COR-L47 (cell line): ENCODE measurements at regions not wholly inside any gene's neighbourhood (a gene's known extent, or its start where the extent isn't known, plus 50 kb on each side); places are given as distances from the start of the nearest gene placed in this dataset.
A peak's percentile ranks its signal among the peaks of the same experiment; 100 is the strongest.
"Not testable (repeated sequence)": the region's sequence is repeated elsewhere in the genome, so short reads cannot be mapped to it uniquely, and the experiment has no call there.

ENCODE experiments used
- DNase-seq: peaks from one replicate; lab custom pipeline; 2025; lab: John Stamatoyannopoulos, UW

DNA sequence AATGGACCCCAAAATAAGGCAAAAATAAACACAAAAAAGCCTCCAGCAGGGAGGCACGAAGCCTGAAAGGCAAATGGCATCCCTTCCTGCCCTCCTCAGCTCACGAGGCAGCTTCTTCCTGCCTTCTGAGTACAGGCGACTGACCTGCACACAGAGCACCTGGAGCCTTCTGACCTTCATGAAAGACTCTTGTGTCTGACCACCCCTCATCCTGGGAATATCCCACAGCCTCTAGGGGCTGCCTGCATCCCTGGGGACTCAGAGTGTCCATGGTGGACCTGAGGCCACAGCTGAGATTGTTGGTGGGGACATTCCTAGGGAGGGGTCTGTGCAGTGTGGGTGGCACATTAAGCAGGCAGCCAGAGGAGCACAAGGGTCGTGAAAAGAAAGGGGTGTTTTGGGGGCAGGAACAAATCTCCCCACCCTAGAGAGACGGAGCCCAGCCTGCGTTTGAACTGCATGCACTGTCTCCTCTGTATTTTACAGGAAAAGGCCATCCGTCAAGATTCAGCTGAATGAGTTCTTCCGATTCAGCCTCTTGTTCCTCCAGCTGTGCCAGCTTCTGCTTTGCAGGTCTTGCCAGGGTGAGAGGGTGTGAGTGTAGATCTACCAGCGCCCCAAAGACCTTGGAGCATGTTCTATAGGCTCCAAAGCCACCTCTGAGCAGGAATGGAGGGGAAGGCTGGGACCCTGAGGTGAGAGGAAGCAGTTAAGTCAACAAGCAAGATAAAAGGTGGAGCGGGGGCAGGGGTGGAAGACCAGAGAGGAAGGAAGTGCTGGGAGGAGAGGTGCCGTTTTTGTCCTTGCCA is 80.4 kb upstream of the MEF2A start:
- DNase-seq, result no peak

GRCh38 chr15:99485992-99486370 is 79.8 kb upstream of the MEF2A start:
- DNase-seq, result no peak

GRCh38 chr15:99486371-99487336 is 79.1 kb upstream of the MEF2A start:
- peak; percentile 86 for DNase-seq

GRCh38 chr15:99487337-99487730 is 78.5 kb upstream of the MEF2A start:
- no peak for DNase-seq

DNA sequence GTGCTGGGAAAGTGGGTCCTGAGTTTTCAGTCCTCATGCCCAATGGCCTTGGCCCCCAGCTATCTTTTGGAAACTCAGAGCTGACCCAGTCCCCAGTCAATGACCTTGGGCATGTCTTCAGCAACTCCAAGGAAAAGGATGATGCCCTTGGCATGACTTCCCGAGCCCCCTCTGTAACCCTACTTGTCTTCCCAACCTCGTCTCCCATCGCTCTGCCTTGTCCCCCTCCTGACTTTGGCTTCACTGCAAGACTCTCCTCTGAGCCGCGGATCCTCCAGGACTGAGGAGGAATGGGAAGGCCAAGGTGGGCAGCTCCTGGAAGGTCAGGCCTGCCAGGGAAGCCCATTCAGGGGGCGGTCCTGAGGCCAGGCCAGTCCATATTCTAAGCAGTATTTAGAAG is 73.5 kb upstream of the MEF2A start:
- DNase-seq, result no peak

GRCh38 chr15:99492716-99493115 is 73.1 kb upstream of the MEF2A start:
- no peak for DNase-seq

- DNase-seq, result no peak
Observed at GRCh38 chr15:99493461-99493860, 72.3 kb upstream of the MEF2A start.

GRCh38 chr15:99494536-99495233 is 71.1 kb upstream of the MEF2A start:
- DNase-seq, result not testable (repeated sequence)

GRCh38 chr15:99495430-99496301 is 70.1 kb upstream of the MEF2A start:
- no peak for DNase-seq

DNA sequence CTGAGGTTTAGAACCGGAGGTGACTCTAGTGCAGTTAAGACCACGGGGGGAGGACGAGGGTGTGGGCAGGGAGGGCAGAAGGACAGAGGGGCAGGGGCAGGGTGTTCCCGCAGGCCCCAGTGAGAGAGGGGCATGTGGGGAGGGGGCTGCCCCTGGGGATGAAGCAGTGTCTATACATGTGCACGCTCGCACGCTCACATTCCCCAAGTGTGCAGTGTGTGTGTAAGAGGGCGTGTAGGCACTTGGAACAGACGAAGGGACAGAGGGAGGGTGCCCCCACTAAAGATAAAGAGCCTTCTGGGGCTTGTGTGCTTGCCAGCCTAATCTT is 69.5 kb upstream of the MEF2A start:
- DNase-seq, result no peak

DNA sequence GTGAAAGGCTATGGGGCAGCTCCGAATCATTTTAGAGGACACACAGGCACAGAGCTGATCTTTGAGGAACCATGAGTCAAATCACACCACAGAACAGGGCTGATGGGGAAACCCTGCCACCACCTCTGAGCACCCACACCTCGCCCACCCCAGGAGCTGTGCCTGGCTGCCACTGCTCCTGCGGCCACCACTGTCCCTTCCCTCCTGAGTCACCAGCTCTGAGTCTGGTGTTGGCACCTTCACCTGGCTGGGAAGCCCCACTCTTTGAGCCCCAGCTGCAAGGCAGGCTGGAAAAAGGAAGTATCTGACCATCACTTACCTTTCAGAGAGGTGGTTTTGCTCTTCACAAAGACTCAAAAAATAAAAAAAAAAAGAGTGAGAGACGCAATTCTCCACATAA is 63.6 kb upstream of the MEF2A start:
- no peak for DNase-seq

DNA sequence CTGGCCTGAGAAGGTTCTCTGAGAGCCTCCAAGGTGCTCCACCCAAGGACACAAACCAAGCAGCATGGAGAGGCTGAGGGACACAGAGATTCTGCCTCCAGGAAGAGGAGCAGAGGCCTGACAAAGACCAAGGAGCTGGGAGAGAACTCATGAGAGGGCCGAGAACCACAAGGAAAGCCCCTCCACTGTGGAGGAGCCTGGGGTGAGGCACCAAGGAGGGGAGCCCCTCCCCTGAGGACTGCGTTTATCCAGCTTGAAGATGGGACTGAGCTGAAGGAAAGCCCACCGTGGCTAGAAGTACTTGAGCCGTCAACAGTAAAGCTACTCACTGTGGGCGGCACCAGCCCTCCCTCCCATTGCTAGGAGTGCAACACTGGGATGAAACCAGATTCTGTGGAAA is 63.1 kb upstream of the MEF2A start:
- DNase-seq, result no peak

- no peak for DNase-seq
Observed at GRCh38 chr15:99503411-99503810, 62.4 kb upstream of the MEF2A start.

GRCh38 chr15:99504071-99504822 is 61.5 kb upstream of the MEF2A start:
- DNase-seq, result no peak

DNA sequence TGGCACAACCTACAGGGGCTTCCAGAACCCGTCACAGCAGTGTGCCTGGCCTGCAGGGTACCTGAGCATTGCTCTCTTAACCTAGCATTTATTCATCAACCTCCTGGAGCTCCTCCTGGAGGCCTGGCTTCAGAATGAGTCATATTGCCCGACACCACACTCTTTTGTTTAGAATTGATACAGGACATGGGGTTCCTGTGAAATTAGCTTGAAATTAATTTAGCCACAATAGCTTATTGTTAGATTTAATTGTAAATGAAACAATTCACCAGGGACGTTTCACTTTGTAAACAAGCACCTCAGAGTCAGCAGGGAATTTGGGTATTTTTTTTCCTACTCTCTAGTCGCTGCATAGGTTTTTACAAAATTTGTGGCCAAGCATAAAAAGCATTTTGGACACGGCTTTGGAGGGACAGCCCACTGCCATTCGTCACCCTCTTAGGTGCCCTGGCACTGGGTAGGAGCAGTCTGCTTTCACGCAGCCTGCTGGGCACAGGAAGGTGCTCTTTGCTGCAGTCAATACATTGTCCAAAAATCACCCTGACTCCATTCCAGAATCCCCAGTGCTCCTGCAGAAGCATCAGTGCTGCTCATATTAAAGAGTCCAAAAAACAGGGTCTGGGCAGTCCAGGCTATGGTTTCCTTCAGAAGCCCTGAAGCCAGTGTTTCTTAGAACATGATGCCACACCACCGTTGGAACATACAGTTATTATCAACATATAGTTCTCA is 60.8 kb upstream of the MEF2A start:
- peak; percentile 54 for DNase-seq

DNA sequence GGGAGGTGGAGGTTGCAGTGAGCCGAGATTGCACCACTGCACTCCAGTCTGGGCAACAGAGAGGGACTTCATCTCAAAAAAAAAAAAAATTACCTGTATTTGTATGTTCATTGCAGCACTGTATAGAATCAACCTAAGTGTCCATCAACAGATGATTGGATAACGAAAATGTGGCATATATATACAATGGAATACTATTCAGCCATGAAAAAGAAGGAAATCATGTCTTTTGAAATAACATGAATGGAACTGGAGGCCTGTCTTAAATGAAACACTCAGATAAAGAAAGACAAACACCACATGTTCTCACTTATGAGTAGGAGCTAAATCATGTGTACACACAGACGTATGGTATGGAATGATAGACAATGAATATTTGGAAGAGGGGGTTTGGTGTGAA is 59.4 kb upstream of the MEF2A start:
- DNase-seq, result no peak

DNA sequence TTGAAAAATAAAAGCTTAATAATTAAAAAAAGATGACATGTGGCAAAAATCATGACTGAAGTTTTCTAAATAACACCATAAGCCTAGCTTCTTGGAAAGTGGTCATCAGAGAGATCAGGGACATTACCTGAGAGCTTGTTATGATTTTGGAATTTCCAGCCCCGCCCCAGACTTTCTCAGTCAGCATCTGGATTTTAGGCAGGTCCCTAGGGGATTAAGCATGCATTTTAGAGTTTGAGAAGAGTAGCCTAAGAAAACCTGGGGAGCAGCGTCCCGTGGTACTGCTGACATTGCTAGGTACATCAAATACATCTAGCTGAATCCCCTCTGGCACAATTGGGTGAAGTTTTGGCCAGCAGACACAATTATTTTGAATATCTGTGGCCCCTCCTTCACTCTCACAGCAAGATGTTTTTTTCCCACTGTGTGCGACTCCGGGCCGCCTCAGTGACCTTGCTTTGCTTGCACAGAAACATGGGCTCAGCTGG is 58.7 kb upstream of the MEF2A start:
- DNase-seq, result no peak

DNA sequence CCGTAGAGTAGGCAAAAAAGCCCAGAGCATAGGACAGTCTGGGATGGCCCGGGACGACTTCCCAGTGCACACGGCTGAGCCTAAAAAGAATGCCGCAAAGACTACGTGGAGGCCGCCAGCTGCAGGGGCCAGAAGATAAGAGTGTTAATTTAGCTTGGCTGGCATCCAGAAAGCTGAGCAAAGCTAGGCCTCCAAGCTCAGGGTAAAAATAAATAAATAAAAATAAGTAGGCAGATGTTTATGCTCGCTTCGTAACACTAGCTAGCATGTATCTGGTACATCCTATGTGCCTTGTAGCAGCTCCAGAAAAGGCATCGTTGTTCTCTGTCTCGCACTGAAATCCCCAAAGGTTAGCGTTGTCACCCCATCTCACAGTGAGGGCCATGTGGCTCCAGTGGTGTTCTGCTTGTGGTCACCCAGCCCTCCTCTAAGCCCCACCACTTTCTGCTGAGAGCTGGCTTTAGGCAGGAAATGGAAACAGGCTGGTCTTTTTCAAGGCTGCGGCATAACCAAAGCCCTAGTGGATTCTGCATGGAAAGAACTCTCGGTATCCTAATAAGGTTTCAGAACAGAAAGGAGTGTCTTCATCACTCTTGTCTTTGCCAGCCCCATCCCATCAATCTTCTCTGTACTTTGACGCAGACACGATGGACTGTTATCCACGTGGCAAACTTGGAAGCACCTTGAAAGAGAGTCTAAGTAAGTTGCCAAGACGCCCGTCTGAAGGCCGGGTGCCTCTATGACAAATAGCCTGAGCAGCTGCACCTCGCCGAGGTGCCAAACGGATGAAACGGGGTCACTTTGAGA is 58.1 kb upstream of the MEF2A start:
- DNase-seq, result peak; percentile 86

DNA sequence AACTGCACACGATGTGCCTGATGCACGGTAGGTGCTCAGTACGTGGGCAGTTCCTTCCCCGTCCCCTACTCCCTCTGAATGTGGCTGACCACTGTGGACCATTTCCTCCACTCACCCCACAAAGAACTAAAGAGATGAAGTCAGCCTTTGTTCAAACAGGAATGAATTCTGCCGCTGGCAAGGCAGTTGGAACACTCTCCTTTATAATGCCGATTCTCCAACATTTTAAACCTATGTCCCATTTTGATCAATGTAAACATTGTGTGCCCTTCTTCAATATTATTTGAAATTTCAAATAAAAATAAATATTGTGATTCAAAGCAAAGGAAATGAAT is 57.5 kb upstream of the MEF2A start:
- DNase-seq, result no peak
